Psoas muscle (tissue), 7 donors: ENCODE measurements at regions not wholly inside any gene's neighbourhood (a gene's known extent, or its start where the extent isn't known, plus 50 kb on each side); places are given as distances from the start of the nearest gene placed in this dataset.

ENCODE experiments used
- ATAC-seq, 4 donors: fragments of 200-7000 bp; cut with Tn5 transposase; one replicate each; pipeline ENCODE4 v1.9.1; 2020; ENCODE audit warnings: moderate library complexity in 3 of 4, mild to moderate bottlenecking in 2 of 4
- DNase-seq, 2 donors: peaks; one replicate each; pipeline ENCODE4 v3.0.0-alpha.2; 2020
- H3K27ac ChIP-seq: fragments of 200-600 bp; one replicate; pipeline ENCODE4 v1.8.0; 2022
- H3K27me3 ChIP-seq, 3 donors: fragments of 200-600 bp in 1 of 3; one replicate each; pipeline versions ENCODE4 v1.6.1 to v1.8.0; 2013 to 2022; ENCODE audit warnings: low read length in 2 of 3, mild to moderate bottlenecking in 2 of 3, moderate library complexity in 1 of 3; ENCODE audit not compliant: insufficient read depth in 3 of 3
- H3K36me3 ChIP-seq, 2 donors: fragments of 200-600 bp in 1 of 2; one replicate each; pipeline versions ENCODE4 v1.6.1 to v1.8.0; 2013 to 2022; ENCODE audit warnings: low read depth in 1 of 2, mild to moderate bottlenecking in 1 of 2, moderate library complexity in 1 of 2; ENCODE audit not compliant: insufficient read depth in 1 of 2
- H3K4me1 ChIP-seq: fragments of 200-600 bp; one replicate; pipeline ENCODE4 v1.8.0; 2022
- H3K4me3 ChIP-seq: fragments of 200-600 bp; one replicate; pipeline ENCODE4 v1.8.0; 2022; ENCODE audit warnings: mild to moderate bottlenecking
- H3K9me3 ChIP-seq: fragments of 200-600 bp; one replicate; pipeline ENCODE4 v1.8.0; 2022
- WGBS, 3 donors: extraction: QIAGEN DNeasy Blood & Tissue Kit; methylation state at CpG; one replicate each; pipeline versions ENCODE4 v1.1.6 to v1.1.7; 2013; 5-methylcytosine and 5-hydroxymethylcytosine counted together
- intact Hi-C, 2 donors: fragments of 100-400 bp; cut with DNase I; formaldehyde crosslinking; loops; one replicate each; pipeline versions ENCODE4 v1.11.0 to v1.14.2; 2022
- TF ChIP-seq, protein P1 (sequence below): fragments of 200-600 bp; IDR thresholded peaks from one replicate; pipeline ENCODE4 v1.8.0; 2022; ENCODE audit warnings: antibody characterized with exemption
- donor health status: healthy with polysubstance abuse.
- donor health status: DM: no; HTN: no; CAD: no; lungs with moderate emphysema.
- donor health status: Bipolar disorder and iron deficiency.
- donor health status: healthy.
- donor health status: DM: yes; HTN: yes; CAD: no.
- donor health status: DM: no; HTN: no; CAD: no.
- donor health status: DM: yes; HTN: yes; CAD: no.

DNA sequence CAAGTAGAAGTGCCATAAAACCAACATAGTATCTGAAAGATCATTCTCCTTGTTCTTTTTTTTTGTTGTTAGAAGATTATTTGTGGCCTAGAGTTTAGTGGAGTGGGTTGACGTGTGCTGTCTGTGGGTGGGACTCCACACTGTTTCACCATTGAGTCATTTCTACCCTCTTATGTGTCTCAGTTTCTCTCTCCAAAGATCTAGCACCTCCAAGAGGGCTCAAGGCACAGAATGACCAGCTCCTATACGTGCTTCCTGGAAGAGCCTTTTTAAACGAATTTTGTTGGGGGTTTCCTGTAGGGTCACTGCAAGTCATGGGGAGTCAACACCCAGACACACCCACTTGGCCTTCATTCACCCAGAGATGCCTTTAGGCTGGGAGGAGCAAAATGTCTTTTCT, 150.1 kb downstream of the KLF8 start:
- Histone ChIP-seq H3K4me3 (no peak overlapping the region), H3K9me3 (no peaks in the 10 kb centered on the region), H3K27me3 (no peaks in the 10 kb centered on the region), H3K27ac (no peak overlapping the region), H3K4me1 (no peaks in the 10 kb centered on the region), H3K36me3 (no peaks in the 10 kb centered on the region)
- DNase-seq (no peak), ATAC-seq (no peak)
- TF ChIP-seq, protein P1, sequence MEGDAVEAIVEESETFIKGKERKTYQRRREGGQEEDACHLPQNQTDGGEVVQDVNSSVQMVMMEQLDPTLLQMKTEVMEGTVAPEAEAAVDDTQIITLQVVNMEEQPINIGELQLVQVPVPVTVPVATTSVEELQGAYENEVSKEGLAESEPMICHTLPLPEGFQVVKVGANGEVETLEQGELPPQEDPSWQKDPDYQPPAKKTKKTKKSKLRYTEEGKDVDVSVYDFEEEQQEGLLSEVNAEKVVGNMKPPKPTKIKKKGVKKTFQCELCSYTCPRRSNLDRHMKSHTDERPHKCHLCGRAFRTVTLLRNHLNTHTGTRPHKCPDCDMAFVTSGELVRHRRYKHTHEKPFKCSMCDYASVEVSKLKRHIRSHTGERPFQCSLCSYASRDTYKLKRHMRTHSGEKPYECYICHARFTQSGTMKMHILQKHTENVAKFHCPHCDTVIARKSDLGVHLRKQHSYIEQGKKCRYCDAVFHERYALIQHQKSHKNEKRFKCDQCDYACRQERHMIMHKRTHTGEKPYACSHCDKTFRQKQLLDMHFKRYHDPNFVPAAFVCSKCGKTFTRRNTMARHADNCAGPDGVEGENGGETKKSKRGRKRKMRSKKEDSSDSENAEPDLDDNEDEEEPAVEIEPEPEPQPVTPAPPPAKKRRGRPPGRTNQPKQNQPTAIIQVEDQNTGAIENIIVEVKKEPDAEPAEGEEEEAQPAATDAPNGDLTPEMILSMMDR: no peak
- WGBS, 3 donors: 24 to 60% (median 47%) methylated on average over 3 of the region's 3 CpGs
- intact Hi-C loops: no loop called here

DNA sequence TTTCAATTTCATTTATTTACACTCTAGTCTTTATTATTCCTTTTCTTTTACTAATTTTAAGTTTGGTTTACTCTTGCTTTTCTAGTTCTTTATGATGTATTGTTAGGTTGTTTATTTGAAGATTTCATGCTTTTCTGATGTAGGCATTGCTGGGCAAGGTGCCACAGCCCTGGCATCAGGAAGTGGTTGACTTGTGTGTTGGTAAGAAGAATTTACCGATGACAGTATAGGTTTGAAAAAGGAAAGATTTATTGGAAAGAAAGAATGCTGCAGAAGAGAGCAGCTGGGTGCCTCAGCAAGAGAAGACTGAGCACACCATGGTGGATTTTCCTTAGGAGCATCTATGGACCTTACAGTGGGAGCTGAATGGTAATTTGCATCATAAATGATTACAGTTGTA, 153.2 kb downstream of the KLF8 start:
- Histone ChIP-seq H3K4me3 (no peak overlapping the region), H3K27ac (no peak overlapping the region), H3K4me1 (no peaks in the 10 kb centered on the region), H3K36me3 (no peaks in the 10 kb centered on the region), H3K27me3 (no peaks in the 10 kb centered on the region), H3K9me3 (no peaks in the 10 kb centered on the region)
- no peak for DNase-seq
- no peak for ATAC-seq
- TF ChIP-seq, protein P1: no peak
- intact Hi-C loops: no loop called here
- WGBS, 3 donors: 72 to 82% (median 81%) methylated on average over 1 of the region's 1 CpG

DNA sequence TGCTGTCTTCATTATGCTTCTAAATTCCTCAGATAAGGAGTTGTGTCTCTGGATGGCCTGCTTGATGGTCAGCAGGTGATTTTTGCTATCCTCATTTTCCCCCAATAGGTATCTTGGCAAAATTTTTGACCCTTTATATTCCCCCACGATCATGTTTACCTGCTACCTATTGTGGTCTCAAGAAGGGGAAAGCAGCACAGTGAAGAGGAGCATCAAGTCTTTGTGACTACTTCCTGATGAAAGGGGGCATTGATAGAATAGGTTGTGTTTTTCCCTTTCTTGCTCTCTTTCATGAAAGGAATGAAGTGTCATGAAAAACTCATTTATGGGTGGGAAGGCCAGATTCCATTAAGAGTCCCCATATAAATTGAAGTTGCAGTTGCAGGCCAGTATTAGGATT, 153.8 kb downstream of the KLF8 start:
- no peak overlapping the region for H3K4me3 ChIP-seq
- intact Hi-C loops: no loop called here
- no peaks in the 10 kb centered on the region for H3K27me3 ChIP-seq
- TF ChIP-seq, protein P1: no peak
- no peak overlapping the region for H3K27ac ChIP-seq
- 24 to 44% (median 38%) methylated on average over 1 of the region's 1 CpG for WGBS, 3 donors
- no peaks in the 10 kb centered on the region for H3K4me1 ChIP-seq
- no peaks in the 10 kb centered on the region for H3K9me3 ChIP-seq
- H3K36me3 ChIP-seq: no peaks in the 10 kb centered on the region
- DNase-seq (no peak), ATAC-seq (no peak)

DNA sequence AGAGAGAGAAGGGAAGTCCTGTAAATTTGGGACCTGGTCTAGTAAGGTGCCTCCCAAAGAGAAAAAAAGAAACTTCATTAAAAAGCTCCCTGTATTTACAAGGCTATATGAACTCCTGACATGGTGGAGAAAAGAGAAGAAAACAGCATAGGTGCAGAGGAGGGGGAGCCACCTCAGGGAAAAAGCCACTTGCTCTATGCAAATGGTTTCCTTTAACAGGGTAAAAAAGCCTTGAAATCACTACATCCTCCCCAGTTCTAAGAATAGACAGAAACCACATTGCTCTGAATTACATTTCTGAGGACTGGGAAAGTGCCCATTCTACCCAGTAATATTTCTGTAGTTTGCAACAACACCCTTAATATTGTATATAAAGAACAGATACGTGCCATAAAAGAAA, 165.5 kb downstream of the KLF8 start:
- ATAC-seq (no peak), DNase-seq (no peak)
- 80 to 93% (median 91%) methylated on average over 1 of the region's 1 CpG for WGBS, 3 donors
- H3K9me3 ChIP-seq: no peaks in the 10 kb centered on the region
- no peak overlapping the region for H3K4me3 ChIP-seq
- intact Hi-C loops: no loop called here
- H3K4me1 ChIP-seq: no peaks in the 10 kb centered on the region
- no peaks in the 10 kb centered on the region for H3K36me3 ChIP-seq
- no peaks in the 10 kb centered on the region for H3K27me3 ChIP-seq
- TF ChIP-seq, protein P1: no peak
- no peak overlapping the region for H3K27ac ChIP-seq

DNA sequence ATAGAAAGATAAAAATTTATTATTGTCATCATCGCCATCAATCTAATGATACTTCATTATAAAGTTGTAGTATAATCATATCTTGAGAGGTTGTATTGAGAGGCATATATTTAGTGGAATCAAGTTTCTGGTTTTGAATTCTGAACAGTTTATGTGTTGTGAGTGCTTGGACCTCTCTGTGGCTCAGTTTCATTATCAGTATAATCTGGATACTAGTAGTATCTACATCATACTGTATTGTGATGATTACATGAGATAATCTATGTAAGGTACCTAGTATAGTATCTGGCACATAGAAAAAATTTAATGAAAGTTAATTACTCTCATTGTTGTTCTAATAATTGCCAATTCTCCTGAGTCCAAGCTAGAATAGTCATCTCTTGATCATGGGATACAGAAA, 161.2 kb upstream of the UBQLN2 start:
- WGBS, 3 donors: 90 to 98% (median 95%) methylated on average over 1 of the region's 1 CpG

More for the DNA sequence above, 161.2 kb upstream of the UBQLN2 start:
- ATAC-seq (no peak), DNase-seq (no peak)
- no peaks in the 10 kb centered on the region for H3K27me3 ChIP-seq
- intact Hi-C loops: no loop called here
- TF ChIP-seq, protein P1: no peak
- H3K9me3 ChIP-seq: peaks cover 4% of the 10 kb centered on the region
- no peak overlapping the region for H3K27ac ChIP-seq
- H3K36me3 ChIP-seq: no peaks in the 10 kb centered on the region
- no peak overlapping the region for H3K4me3 ChIP-seq
- no peaks in the 10 kb centered on the region for H3K4me1 ChIP-seq
